Activated CD8-positive, alpha-beta memory T cell treated with anti-CD3 and anti-CD28 coated beads for 1 hour (primary cell): ENCODE measurements at regions not wholly inside any gene's neighbourhood (a gene's known extent, or its start where the extent isn't known, plus 50 kb on each side); places are given as distances from the start of the nearest gene placed in this dataset.

ENCODE experiments used
- DNase-seq, 2 donors: peaks; one replicate each; pipeline ENCODE4 v3.0.0-alpha.2; 2020; ENCODE audit warnings: low read depth in 1 of 2; ENCODE audit errors: extremely low read depth in 1 of 2

DNA sequence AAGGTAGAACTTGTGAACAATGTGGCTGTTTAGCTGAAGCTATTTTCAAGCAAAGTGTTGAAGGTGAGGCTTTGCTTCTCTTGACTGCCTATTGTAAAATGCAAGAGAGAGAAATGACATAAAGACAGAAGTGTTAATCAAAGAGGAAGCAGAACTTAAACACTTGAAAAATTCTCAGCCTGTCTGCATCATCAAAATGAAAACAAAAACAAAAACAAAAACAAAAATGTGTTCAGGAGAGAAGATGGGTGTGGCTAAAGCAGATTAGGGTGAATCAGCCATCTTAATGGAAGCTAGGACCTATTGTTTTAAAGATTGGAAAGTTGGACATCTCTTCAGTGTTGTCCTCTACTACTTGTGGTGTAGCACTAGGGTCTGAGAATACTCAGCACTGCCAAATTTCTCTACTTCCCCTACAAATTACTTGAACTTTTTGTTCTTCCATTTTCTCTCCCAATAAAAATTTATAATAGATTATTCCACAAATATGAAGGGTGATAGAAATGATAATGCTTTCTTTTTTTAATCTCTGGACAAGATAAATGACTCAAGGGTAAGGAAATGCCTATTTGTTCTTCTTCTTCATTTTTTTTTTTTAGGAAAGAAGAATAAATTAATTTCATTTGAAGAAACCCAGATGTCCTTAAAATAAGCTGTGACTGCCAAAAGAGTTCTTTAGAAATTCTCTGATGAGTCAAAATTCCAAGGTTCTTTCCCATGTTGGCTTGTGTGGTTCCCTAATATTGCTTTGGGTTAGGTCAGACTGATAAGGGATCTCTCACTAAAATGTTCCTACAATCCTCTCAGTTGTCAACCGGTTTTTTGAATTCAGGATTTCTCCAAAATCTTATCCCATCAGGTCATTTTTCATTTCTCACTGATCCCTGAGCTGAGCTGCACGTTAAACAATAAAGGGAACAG lies 571.2 kb upstream of the ZEB2 start:
- no peak for DNase-seq

DNA sequence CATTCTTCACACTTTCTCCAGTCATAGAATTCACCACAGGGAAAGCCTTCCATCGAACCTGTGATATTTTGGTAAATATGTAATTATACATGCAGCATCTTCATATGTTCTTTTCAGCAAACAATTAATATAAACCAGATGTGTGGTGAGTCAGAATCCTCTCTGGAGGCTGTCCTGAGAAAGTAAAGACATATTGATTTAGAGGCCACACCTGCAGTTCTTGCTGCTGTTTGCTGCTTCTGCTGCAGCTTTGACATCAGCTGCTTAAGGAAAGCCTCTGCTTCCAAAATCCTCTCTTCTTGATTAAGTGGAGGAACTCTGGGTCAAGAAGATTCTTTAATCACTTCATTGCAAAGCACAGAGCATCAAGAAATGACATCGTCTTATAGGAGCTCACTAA lies 568.8 kb upstream of the ZEB2 start:
- no peak for DNase-seq

DNA sequence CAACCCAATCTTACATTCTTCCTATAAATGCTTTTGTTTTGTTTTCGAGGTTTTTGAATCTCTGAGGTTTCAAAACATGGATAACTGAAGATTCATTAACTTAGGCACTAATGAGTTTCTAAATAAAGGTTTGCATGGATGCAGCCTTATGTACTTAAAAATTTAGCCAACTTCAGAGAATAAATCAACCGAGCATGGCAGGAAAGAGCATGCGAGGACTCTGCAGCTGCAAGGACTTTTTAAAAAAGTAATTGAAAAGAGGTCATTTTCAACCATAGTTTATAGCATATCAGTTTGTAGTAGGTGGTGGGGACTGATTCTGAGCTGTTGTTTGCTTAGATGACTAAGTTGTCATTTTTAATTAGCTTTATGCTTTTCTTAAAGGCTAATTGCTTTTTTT lies 567.0 kb upstream of the ZEB2 start:
- DNase-seq = no peak

DNA sequence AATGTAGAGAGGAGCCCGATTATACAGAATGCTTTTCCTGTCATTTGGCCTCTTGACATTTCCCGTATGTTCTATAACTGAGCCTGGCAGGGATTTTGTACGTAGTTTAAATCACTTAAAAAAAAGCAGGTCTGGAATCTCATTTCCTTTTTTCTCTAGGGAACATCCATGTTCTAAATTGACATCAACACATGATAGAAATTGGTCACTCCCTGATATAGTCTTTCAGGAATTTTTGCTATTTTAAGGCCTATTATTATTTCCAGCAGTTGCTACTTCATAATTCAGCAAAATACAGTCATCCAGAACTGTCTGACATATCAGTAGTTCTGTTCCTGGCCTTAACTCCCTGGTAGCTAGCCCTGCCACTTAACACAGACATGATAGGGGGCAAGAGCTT lies 565.7 kb upstream of the ZEB2 start:
- no peak for DNase-seq

DNA sequence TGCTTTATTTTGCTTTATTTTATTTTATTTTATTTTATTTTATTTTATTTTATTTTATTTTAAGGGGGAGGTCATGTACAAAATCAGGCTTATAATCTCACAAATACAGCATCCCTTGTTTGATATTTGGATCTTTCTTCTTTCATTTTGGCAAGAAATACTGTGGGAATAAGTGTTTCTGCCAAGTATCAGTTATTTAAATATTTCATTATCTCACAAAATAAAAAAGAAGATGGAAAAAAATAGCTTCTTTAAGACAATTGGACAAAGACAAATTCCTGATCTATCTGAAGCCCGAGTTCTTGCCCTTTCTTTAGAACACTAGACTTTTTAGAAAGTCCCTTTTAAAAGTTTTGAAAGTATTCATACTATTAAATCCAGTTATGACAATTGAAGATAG lies 560.5 kb upstream of the ZEB2 start:
- DNase-seq = no peak

DNA sequence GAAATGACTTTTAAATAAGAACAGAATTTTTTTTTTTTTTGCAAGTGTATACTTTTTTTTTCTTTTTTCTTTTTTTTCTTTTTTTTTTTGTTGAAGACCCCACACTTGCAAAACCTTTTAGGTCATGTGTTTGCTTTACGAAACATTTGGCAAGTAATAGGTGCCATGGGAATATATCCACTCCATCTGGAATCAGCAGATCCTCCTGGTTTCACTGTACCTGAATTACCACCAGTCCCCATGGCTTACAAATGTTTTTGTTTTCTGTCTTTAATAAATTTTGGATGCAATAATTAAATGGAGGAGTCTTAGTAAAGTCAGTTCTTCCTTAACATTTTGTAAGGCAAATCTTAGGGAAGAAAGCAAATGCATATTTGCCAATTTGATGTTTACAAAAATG lies 559.7 kb upstream of the ZEB2 start:
- no peak for DNase-seq

DNA sequence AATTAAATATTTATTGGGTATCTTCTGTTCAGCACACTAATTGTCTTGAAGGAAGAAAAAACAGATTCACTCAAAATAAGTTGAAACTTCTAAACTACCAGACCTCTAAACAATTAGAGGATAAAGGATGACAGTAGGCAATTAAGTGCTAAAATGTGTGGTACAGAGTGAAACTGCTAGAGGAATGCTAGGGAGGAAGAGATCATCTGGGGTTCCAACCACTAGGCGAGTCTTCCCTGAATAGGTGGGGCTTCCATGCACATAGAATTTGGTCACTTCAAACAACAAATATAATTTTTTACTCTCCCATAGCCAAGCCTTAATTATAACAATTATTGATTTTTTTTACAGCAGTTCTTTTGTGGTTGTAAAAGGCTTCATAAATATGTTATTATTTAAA lies 559.0 kb upstream of the ZEB2 start:
- DNase-seq = no peak

DNA sequence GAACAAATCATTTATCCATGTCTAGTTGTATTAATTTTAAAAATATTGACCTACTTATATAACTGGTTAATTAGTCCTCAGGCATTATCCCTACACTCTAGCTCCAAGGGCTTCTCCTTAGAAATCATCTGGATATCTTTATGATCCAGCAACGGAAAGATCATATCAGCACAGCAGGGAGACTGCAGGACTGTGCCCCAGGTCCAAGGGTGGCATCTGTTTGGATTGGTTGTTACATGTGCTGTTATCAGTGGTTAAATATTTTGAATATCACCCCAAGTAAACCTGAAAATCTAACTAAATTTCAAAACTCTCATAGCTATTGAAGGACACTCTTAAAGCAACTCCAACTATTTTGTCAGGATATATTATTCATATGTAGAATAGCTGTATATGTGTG lies 556.2 kb upstream of the ZEB2 start:
- DNase-seq = no peak

DNA sequence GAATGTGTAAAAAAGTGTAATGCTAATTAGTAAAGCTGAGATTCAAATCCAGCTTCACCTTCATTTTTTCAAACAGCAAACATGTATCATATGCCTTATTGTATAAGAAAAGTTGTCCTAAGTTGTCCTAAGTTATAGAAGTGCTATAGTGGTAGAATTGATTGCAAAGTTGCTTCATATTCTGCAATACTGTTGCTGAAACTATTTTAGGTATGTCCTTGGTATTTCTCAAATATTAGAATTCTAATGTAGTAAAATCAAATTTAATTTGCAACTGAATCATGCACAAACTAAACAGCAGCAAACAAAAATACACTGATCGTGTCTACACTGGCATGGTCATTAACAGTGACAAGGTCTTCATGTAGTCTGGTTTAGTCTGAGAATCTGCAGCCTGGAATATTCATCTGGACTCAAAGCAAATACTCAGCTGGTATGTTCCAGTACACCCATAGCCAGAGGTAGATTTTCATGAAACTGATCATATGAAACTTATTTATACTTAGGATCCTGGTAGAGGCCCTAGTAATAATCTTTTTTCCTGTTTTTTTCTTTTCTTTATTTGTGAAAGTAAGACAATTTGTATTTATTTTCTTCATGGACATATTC lies 555.6 kb upstream of the ZEB2 start:
- no peak for DNase-seq

DNA sequence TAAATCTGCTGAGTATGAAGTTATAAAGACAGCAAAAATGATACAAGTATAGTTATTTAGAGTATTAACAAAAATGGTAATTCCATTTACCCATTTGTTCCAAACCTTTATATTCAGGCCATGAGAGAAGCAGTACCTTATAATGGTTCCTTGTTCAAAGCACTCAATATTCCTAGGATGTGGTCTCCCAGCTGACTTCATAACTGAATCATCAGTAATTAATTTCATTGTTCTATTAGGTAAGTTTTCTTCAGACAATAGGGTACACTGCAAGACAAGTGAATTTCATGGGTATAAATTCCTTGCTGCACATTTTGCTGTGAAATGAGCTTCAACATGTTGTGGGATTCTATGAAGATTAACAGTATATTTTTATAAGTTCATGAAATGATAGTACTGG lies 550.8 kb upstream of the ZEB2 start:
- no peak for DNase-seq

DNA sequence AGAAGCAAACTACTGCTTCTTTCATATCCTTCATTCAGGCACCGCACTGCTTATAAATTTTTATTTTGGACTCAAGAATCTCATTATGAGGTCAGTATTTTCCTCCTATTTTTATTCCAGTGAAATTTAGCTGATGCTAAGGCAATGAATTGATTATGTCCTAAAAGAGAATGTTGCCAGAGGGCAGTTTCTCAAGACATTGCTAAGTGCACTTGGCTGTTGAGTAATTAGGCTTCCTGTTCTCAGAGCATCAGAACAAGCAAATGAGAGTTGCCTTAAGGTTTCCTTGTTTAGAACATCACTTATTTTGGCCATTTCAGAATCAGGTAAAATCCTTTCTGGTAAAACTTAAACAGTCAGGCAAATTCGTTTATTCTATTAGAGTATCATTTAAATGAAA lies 548.6 kb upstream of the ZEB2 start:
- DNase-seq = no peak

DNA sequence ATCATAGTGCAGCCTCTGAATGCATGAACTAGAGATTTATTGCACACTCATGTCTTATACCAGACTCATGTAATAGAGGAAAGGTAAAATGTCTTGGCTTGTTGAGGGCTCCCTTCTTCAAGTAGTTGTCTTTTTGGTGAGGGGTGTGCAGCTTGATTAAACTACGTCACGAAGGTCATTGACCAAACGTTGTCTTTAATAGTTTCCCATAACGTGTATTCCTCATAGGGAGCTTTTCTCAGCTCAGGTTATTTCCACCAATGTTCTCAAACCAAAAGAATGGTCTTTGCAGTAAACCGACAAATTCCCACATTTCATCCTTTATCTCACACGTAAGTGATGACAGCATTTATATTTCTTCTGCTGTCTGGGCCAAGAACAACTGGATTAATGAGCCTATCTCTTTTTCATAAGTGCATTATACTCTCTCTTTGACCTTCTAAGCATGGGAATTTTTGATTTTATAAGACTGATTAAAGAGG lies 547.7 kb upstream of the ZEB2 start:
- DNase-seq = no peak

DNA sequence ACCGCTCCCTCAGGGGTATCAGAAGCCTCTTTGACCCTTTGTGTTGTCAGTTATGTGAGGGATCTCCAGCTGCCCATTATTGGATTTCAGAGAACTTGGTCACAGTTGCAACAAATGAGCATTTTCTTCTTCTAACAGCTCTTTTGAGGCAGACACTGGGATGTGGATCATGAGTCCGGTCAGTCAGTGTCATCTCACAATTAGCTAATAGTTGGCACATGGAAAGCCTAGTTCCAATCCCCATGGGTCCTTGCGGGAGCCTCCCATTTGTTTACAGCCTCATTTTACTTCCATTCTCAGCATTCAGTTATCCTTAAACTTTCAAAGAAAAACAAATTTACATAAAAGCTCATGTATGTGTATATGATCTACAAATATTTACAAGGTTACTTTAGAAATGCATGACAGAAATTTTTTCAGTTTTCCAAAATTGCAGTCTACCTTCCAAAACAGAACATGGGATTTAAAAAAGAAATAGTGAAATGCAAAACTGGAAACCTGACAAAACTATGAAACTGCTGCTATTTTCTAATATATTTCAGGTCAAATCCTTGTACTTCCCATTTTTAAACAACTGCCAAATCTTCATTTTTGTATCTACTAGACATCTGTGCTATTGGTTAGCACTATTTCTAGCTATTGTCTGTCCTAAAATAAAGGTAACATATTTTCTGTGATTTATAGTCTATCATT lies 547.1 kb upstream of the ZEB2 start:
- no peak for DNase-seq

DNA sequence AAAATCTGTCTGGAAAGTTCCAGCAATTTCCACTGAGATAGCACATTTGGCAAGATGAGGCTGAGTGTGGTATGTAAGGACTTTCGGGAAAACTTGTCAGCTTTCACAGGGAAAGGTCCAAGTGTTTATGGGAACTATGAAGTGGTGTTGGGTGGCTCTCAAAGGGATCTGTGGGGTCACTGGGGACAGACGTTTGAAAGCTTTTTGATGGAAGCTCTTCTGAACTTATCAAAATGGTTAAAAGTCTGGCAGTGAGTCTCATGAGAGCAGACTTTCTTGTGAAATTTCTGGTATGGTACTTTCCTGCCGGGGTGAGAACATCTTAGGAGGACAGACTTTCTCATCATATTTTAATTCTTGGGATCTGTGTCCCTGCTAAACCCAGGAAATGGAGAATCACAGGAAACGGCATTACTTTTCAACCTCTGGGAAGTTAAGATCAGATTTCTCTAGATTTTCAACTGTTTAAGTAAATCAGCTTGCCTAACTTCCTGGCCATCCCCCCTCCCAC lies 546.3 kb upstream of the ZEB2 start:
- no peak for DNase-seq

DNA sequence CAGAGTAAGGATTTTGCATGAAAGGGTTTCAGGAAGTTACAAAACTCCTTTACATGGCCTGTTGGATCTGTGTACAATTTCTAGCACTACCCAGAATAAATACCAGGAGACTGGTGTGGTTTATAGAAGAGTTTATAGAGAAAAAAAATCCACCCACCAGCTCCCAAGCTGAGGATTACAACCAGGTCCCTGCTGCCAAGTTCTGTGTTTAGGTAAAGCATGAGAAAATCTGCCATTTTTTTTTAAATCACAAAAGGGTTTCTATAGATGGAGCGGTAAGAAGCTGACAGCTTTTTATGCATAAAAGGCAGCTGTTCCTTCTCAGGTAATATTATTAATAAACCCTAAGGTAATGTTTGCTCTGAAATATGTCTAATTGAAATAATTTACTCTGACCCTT lies 545.4 kb upstream of the ZEB2 start:
- no peak for DNase-seq

DNA sequence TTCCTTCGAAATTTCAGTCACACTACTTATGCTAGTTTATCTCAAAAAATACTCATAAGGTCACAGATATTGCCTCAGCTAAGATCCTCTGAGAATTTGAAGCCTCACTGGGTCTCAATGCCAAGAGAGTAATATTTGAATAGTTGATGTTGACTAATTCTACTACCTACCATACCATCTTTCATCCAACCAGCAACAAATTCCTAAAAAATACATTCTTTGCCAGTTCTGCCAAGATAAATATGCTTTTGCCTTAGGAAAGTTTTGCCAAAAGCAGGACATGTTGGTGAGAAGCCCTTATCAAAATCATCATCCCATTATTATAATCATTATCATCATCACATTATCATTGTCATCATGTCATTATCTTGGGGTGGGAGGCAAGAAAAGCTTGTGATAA lies 544.6 kb upstream of the ZEB2 start:
- no peak for DNase-seq

DNA sequence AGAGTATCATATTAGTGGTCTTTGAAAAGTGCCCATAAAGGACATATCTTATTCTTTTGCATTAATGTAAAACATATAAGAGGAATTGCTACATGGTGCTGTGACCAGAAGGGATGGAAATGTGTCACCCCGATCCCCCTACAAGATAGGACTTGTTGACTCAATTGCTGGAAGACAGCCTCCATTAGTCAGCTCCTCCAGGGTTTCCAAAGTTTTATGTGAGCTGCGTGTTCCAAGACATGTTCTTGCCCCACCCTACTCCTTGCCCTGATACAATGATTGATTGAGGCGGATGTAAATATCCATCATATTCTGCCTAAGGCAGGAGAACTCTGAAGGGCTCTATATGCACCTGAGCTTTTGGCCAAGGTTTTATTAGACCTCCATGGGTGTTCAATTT lies 541.0 kb upstream of the ZEB2 start:
- DNase-seq = no peak

DNA sequence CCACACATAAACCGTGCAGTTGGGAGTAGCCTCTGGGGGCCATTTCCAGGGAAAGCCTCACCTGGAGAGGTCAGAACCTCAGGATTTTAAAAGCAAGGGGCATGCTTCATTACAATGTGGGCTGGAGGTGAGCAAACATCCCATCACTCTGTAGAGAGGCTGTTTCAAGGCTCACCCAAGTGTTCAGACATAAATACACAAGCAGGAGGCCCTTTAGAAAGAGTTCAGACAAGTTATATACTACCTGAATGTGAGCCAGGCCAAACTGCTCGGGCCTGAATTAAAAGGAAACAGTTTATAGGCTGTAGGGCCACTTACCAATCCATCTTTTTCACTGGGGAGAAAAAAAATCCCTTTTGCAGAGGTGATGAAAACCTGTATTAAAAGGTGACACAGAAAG lies 540.0 kb upstream of the ZEB2 start:
- DNase-seq = no peak

DNA sequence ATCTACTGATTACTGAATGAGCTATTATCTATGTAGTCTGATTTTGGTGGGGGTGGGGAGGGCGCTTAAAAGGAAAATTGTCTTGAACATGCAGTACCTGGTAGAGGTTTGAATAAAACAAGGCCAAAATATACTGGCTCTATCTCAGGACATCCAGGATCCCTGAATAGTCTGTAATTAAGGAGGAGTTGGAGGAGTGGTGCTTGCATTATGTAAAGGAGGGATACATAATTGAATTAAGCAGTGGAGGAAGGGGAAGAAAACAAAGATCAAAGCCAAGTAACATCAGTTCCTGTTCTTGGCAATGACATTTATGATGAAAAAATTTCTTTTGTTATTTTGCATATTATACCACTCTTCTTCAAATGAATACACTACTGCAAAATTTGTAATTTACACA lies 539.4 kb upstream of the ZEB2 start:
- DNase-seq = no peak

DNA sequence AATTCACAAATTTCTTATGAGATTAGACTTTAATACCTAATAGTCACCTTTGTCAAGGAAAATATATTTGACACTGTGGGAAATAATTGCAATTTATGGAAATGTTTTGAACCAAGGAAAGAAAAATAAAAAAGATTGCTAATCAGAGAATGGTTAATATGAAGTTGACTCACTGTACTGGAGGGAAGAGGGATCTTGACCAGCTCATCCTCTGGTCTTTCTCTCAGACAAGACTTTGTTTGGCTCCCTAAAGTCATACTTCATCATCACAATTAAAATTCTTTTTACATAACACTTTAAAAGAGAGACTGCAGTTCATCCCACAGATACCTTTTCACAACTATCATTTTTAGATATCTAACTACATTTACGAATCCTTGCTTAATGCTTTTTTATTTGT lies 538.5 kb upstream of the ZEB2 start:
- DNase-seq = no peak

DNA sequence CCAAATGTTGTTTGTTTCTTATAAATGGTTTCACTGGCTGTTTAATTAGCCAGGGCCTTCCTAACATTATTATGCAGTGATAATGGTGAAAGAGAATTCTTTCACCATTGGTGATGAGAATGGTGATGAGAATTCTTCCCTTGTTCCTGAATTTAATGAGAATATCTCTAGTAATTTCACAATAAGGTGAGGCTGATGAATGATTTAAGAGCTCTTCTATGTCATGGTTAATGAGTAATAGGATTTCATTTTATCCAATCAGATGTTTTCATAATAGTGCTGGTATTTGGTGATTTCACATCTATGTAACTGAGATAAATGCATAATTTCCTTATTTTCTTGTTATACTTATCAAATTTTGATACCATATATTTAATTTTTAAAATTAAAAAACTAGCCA lies 535.7 kb upstream of the ZEB2 start:
- DNase-seq = no peak

DNA sequence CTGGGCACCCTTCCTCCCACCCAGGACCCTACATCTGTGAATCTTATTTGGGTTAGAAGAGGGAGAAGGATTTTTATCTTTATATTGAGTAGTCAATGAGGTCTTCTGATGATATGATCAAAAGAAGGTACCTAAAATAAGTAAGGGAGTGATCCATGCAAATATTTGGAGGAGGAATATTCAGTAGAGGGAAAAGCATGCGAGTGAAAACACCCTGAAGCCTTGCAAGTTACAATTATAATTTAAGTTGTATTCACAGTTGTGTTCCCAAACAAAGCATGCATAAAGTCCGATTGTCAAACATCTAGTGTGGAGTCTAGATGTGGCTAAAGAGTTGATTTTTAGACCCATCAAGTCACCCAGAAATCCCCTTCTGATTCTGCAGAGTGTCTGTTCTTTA lies 530.2 kb upstream of the ZEB2 start:
- no peak for DNase-seq
